Choroid plexus epithelial cell (primary cell): ENCODE measurements at regions not wholly inside any gene's neighbourhood (a gene's known extent, or its start where the extent isn't known, plus 50 kb on each side); places are given as distances from the start of the nearest gene placed in this dataset.

ENCODE experiments used
- DNase-seq: peaks from one replicate; pipeline ENCODE4 v3.0.0-alpha.2; 2010; ENCODE audit warnings: low read depth
- H3K4me3 ChIP-seq: 2 replicates; pipeline ENCODE4 v1.5.1; 2011; ENCODE audit warnings: low read depth, mild to moderate bottlenecking, control low read depth, low read length, moderate library complexity
- TF ChIP-seq, protein P1 (sequence below): conservative IDR thresholded peaks from 2 replicates; pipeline ENCODE4 v1.5.1; 2011; ENCODE audit warnings: low read depth, mild to moderate bottlenecking, control low read depth, inconsistent platforms, low read length, moderate library complexity

DNA sequence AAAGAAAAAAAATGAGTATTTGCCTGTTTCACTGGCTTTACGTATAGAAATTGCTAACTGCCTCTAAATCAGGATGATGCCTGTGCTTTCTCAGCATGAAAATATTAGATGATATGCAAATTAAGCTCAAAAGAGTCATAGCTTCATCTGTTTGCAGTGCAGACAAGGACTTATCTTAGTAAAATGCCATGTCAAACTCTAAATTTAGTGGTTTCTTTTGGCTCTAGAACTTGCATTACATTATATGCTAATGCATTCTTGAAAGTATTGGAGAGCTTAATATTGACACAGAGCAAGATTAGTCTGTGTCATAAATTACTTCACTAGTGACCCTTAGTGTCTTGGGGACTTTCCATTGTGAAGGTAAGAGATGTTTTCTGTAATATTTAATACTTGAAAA is 1109.1 kb upstream of the NRXN1 start:
- H3K4me3 ChIP-seq: no peak overlapping the region
- TF ChIP-seq, protein P1, sequence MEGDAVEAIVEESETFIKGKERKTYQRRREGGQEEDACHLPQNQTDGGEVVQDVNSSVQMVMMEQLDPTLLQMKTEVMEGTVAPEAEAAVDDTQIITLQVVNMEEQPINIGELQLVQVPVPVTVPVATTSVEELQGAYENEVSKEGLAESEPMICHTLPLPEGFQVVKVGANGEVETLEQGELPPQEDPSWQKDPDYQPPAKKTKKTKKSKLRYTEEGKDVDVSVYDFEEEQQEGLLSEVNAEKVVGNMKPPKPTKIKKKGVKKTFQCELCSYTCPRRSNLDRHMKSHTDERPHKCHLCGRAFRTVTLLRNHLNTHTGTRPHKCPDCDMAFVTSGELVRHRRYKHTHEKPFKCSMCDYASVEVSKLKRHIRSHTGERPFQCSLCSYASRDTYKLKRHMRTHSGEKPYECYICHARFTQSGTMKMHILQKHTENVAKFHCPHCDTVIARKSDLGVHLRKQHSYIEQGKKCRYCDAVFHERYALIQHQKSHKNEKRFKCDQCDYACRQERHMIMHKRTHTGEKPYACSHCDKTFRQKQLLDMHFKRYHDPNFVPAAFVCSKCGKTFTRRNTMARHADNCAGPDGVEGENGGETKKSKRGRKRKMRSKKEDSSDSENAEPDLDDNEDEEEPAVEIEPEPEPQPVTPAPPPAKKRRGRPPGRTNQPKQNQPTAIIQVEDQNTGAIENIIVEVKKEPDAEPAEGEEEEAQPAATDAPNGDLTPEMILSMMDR: no peak
- DNase-seq: peak; percentile 23

DNA sequence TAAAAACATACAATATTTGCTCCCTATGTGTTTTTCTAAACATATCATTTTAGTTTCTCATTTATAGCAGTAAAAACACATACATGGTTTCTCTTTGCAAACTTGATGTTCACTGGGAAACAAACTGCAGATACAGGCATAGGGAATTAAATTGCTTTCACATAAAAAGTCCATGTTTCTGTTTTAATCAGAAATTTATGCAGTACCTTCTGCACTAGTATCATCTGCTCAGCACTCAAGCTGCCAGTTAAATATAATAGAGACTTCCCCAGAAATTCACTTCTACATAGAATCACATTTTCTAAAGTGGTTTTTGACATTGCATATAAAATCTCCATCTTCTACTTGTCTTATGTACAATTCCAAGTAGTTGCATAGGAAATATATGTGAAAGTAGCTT is 1107.3 kb upstream of the NRXN1 start:
- DNase-seq: no peak
- no peak overlapping the region for H3K4me3 ChIP-seq
- TF ChIP-seq, protein P1: no peak

DNA sequence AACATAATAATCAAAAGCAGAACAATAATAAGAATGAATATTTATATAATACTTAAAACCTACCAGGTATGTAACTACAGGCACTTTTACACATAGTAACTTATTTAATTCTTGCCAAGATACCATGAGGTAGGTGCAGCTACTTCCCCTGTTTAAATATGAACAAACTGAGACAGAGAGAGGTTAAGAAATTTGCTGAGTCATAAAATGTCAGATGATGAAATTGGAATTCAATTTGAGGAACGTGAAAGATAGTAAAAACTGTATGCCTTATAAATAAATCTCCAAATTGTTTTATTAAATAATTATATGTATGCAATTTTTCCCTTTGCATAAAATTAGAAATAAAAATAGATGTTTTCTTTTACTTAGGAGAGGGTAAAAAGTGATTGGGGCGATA is 1103.3 kb upstream of the NRXN1 start:
- H3K4me3 ChIP-seq: no peak overlapping the region
- TF ChIP-seq, protein P1: no peak
- DNase-seq: peak; percentile 63

DNA sequence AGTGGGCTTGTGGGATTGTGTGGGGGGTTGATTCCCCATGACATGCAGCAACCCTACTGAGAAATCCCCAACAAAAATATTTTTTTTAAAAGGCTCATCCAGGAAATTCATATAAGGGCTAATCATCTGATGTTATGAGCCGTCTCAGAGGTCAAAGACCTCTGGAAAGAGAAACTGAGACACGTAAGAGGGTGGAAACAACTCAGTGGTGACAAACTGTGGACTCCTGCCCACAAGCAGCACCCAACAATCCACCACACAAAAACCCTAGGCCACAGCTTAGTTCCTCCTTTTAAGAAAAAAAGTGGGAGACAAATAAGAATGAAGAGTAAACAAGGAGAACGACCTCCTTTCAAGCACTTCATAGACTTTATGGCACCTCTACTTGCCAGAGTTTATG is 1096.1 kb upstream of the NRXN1 start:
- peak; percentile 62 for DNase-seq
- no peak overlapping the region for H3K4me3 ChIP-seq
- TF ChIP-seq, protein P1: no peak

DNA sequence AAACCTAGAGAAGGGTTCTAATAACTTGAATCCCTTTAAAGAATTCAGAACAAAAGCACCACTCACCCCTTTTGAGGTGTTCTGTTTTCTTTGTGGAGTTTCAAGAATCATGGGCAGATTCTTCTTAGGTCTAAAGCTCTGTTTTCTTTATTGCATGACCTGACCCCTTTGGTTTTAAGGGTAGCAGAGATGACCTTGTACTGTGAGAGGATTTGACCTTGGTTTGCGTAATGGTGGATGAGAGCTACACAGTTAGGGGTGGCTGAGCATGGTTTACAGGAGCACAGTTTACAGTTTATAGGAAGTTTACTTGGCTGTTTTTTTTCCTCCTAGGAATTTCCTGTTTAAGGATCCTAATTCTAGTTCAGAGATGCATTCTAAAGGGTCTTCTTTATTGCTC is 1095.6 kb upstream of the NRXN1 start:
- DNase-seq: peak; percentile 35
- TF ChIP-seq, protein P1: no peak
- H3K4me3 ChIP-seq: no peak overlapping the region

DNA sequence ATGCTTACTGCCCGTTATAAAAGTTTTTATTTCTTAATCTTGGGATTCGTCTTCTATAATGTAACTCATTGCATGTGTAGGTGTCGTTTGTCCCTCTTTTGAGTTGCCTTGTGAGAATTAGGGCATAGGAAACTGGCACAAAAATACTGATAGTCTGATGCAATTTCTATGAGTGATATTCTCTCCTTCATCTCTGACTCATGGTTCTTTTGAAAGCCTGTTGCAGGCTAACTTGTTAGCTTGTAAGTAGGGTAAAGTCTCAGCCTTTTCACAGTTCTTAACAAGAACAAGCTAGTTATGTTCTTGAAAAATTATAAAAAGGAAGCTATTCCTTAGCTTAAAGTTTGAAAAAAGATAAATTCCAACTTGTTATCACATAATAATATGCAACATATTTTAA is 1085.4 kb upstream of the NRXN1 start:
- TF ChIP-seq, protein P1: no peak
- peak; percentile 75 for DNase-seq
- no peak overlapping the region for H3K4me3 ChIP-seq

DNA sequence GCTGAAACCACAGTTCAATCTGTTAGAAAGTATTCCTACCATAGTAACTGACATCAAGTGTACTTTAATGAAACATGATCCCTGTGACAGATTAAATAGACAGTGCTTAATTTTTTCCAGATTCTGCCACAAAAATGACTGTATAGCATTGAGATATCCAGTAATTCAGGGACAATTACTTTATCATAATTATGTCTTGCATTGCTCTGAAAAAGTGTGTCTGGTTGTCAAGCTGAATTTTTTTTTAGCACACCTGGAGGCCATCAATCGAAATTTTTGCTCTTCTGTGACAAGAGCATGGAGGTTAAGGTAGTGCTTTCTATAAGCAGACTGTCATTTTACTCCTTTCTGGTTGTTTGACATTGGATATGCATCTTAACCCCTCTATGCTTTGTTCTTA is 1083.8 kb upstream of the NRXN1 start:
- no peak overlapping the region for H3K4me3 ChIP-seq
- no peak for DNase-seq
- TF ChIP-seq, protein P1: no peak
